Activated T-helper 2 cell treated with anti-CD3 and anti-CD28 coated beads, Interferon-gamma antibody, Interleukin-2, Interleukin-4, amounts not matched to agents 10 μg/mL and 5 μg/mL and 100 μg/mL, durations not matched to agents 14 hours and 24 hours and 36 hours (primary cell): ENCODE measurements at regions not wholly inside any gene's neighbourhood (a gene's known extent, or its start where the extent isn't known, plus 50 kb on each side); places are given as distances from the start of the nearest gene placed in this dataset.

ENCODE experiments used
- DNase-seq: peaks from one replicate; pipeline ENCODE4 v3.0.0; 2021; ENCODE audit warnings: low spot score
- H3K27ac Mint-ChIP-seq: one replicate; pipeline ENCODE4 v1.8.0; 2021; ENCODE audit warnings: mixed read lengths
- H3K27me3 Mint-ChIP-seq: one replicate; pipeline ENCODE4 v1.8.0; 2021; ENCODE audit warnings: low read depth, mixed read lengths
- H3K36me3 Mint-ChIP-seq: one replicate; pipeline ENCODE4 v1.8.0; 2021; ENCODE audit warnings: low read depth, mixed read lengths
- H3K4me1 Mint-ChIP-seq: one replicate; pipeline ENCODE4 v1.8.0; 2021; ENCODE audit warnings: low read depth, mixed read lengths
- H3K4me3 Mint-ChIP-seq: one replicate; pipeline ENCODE4 v1.8.0; 2021; ENCODE audit warnings: low read depth, mild to moderate bottlenecking, moderate library complexity, mixed read lengths
- H3K9me3 Mint-ChIP-seq: one replicate; pipeline ENCODE4 v1.8.0; 2021; ENCODE audit warnings: mixed read lengths
- intact Hi-C: fragments of 100-400 bp; cut with micrococcal nuclease; formaldehyde crosslinking; loops from one replicate; pipeline ENCODE4 v1.15.1; 2023

GRCh38 chr11:15585602-15586331, 471.0 kb downstream of the INSC start:
- Mint-ChIP-seq H3K36me3 (no peaks in the 10 kb centered on the region), H3K27me3 (no peaks in the 10 kb centered on the region), H3K27ac (no peak overlapping the region), H3K9me3 (no peaks in the 10 kb centered on the region), H3K4me3 (no peak overlapping the region), H3K4me1 (no peaks in the 10 kb centered on the region)
- DNase-seq: no peak
- intact Hi-C loops: no loop called here

- no peaks in the 10 kb centered on the region for H3K36me3 Mint-ChIP-seq
- H3K27ac Mint-ChIP-seq: no peak overlapping the region
- no peaks in the 10 kb centered on the region for H3K27me3 Mint-ChIP-seq
- no peaks in the 10 kb centered on the region for H3K9me3 Mint-ChIP-seq
- H3K4me1 Mint-ChIP-seq: no peaks in the 10 kb centered on the region
- H3K4me3 Mint-ChIP-seq: no peak overlapping the region
- DNase-seq: no peak
- intact Hi-C loops: no loop called here
Measured at GRCh38 chr11:15586741-15587473, 472.2 kb downstream of the INSC start.

DNA sequence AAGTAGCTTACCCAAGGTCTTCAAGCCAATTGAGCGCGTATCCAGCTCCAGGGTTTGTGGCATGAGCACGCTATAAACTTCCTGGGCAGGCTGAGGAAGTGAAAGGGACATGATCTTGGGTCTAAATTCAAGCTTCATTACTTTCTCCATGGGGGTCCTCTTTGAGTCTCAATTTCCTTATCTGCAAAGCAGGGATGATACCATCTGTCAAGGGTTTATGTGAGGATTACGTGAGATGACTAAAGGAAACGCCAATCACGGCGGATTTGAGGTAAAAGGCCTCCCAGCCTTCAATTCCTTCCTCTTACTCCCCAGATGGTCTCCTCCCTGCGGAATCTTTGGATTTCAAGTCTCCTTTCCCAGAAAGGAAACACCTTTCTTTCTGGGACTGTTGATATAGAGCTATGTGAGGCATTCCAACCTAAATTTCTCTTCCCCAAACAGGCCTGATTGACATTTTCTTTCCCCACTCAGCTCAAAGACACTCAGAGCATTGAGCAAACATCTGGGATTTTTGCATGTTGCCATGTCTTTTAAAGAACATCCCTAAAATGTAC, 474.4 kb downstream of the INSC start:
- no peaks in the 10 kb centered on the region for H3K27me3 Mint-ChIP-seq
- DNase-seq: no peak
- no peaks in the 10 kb centered on the region for H3K4me1 Mint-ChIP-seq
- intact Hi-C loops: no loop called here
- H3K27ac Mint-ChIP-seq: no peak overlapping the region
- no peaks in the 10 kb centered on the region for H3K36me3 Mint-ChIP-seq
- no peaks in the 10 kb centered on the region for H3K9me3 Mint-ChIP-seq
- no peak overlapping the region for H3K4me3 Mint-ChIP-seq

DNA sequence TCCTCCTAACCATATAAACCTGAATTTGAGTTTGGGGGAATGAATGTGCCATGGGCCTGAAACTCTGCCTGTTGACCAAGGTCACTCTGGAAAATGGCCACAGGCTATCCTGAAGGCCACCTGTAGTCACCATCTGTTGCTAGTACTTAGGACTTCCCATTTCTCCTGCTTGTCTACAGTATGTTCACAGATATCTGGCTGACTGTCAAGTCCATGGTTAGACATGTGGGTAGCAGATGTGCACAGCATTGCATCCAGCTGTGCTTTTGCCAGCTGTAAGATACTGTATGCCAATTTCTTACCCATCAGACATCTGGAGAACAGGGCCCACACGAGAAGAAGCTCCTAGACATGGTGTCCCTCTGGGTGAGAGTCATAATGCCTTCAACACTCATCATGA, 475.4 kb downstream of the INSC start:
- intact Hi-C loops: no loop called here
- Mint-ChIP-seq H3K27ac (no peak overlapping the region), H3K27me3 (no peaks in the 10 kb centered on the region), H3K9me3 (no peaks in the 10 kb centered on the region), H3K4me3 (no peak overlapping the region), H3K4me1 (no peaks in the 10 kb centered on the region), H3K36me3 (no peaks in the 10 kb centered on the region)
- no peak for DNase-seq

DNA sequence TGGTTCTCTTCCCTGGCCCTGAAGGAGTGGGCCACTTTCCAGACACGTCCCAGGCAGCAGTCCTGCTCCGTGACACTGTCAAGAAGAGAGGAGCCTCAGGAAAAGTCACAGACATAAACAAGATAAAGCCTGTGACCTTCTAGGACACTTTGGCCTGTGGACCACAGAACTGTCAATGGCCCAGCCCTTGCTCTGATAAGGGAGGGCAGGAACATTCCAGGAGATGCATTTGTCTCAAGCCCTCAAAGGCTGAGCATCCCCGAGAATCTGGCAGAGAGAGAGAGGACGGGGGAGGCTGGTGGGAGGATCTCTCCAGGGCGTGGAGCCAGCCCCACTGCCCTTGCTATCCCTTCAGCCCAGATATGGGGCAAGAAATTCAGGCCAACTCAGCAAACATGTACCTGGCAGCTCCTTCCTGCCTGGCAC, 476.4 kb downstream of the INSC start:
- no peak overlapping the region for H3K27ac Mint-ChIP-seq
- H3K27me3 Mint-ChIP-seq: no peaks in the 10 kb centered on the region
- no peaks in the 10 kb centered on the region for H3K36me3 Mint-ChIP-seq
- H3K4me3 Mint-ChIP-seq: no peak overlapping the region
- intact Hi-C loops: no loop called here
- H3K4me1 Mint-ChIP-seq: no peaks in the 10 kb centered on the region
- no peaks in the 10 kb centered on the region for H3K9me3 Mint-ChIP-seq
- DNase-seq: no peak

DNA sequence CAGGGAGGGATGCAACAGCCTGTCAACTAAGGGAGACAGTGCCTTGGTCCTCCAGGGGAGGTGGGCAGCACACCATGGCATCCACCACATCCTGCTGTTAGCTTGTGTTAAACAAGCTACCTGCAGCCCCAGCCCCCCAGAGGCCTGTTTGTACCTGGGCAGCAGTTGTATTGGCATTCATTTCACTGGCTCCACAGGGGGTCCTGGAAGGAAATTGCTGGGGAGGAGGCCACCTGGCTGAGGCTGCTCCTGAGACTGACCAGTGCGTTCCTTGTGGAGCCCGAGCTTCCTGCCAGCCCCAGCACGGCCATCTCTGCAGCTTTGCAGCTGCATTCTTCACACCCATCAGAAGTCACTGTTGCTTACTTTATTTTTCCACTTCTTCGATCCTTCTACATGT, 479.9 kb downstream of the INSC start:
- Mint-ChIP-seq H3K27ac (no peak overlapping the region), H3K27me3 (no peaks in the 10 kb centered on the region), H3K4me3 (no peak overlapping the region), H3K4me1 (no peaks in the 10 kb centered on the region), H3K36me3 (no peaks in the 10 kb centered on the region), H3K9me3 (no peaks in the 10 kb centered on the region)
- DNase-seq: no peak
- intact Hi-C loops: no loop called here

DNA sequence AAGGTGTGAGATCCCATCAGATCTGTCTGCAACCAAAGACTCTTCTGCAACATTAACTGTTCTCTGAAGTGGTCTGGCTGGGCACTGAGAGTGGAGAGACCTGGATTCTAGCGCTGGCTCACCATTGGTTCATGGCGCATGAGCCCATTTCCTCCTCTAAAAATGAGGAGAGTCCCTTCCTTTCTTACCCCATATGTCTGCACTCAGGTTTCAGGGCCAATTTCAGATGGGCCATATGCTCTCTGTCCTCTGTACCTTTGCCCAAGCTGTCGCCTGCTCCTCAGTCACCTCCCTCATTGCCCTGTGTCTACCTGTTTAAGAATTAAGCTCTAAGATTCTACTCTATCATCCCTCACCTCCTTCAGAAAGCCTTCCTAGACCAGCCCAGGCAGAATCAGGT, 484.7 kb downstream of the INSC start:
- no peak overlapping the region for H3K4me3 Mint-ChIP-seq
- no peaks in the 10 kb centered on the region for H3K36me3 Mint-ChIP-seq
- DNase-seq: no peak
- intact Hi-C loops: no loop called here
- H3K27ac Mint-ChIP-seq: no peak overlapping the region
- H3K27me3 Mint-ChIP-seq: no peaks in the 10 kb centered on the region
- H3K4me1 Mint-ChIP-seq: no peaks in the 10 kb centered on the region
- H3K9me3 Mint-ChIP-seq: no peaks in the 10 kb centered on the region

GRCh38 chr11:15602047-15602446, 487.3 kb downstream of the INSC start:
- intact Hi-C loops: no loop called here

GRCh38 chr11:15602785-15603567, 488.3 kb downstream of the INSC start:
- Mint-ChIP-seq H3K4me3 (no peak overlapping the region), H3K36me3 (no peaks in the 10 kb centered on the region), H3K27me3 (no peaks in the 10 kb centered on the region), H3K27ac (no peak overlapping the region), H3K4me1 (no peaks in the 10 kb centered on the region), H3K9me3 (no peaks in the 10 kb centered on the region)
- DNase-seq: no peak
- intact Hi-C loops: no loop called here

More at GRCh38 chr11:15602047-15602446, 487.3 kb downstream of the INSC start:
- H3K9me3 Mint-ChIP-seq: no peaks in the 10 kb centered on the region
- no peaks in the 10 kb centered on the region for H3K27me3 Mint-ChIP-seq
- no peaks in the 10 kb centered on the region for H3K36me3 Mint-ChIP-seq
- H3K4me1 Mint-ChIP-seq: no peaks in the 10 kb centered on the region
- no peak for DNase-seq
- no peak overlapping the region for H3K27ac Mint-ChIP-seq
- no peak overlapping the region for H3K4me3 Mint-ChIP-seq

GRCh38 chr11:15605094-15605493, 490.4 kb downstream of the INSC start:
- intact Hi-C loops: no loop called here
- H3K36me3 Mint-ChIP-seq: no peaks in the 10 kb centered on the region
- no peak overlapping the region for H3K27ac Mint-ChIP-seq
- DNase-seq: no peak
- no peaks in the 10 kb centered on the region for H3K4me1 Mint-ChIP-seq
- H3K4me3 Mint-ChIP-seq: no peak overlapping the region
- no peaks in the 10 kb centered on the region for H3K27me3 Mint-ChIP-seq
- H3K9me3 Mint-ChIP-seq: no peaks in the 10 kb centered on the region

- H3K4me1 Mint-ChIP-seq: no peaks in the 10 kb centered on the region
- H3K36me3 Mint-ChIP-seq: no peaks in the 10 kb centered on the region
- no peaks in the 10 kb centered on the region for H3K27me3 Mint-ChIP-seq
- no peak overlapping the region for H3K27ac Mint-ChIP-seq
- H3K4me3 Mint-ChIP-seq: no peak overlapping the region
- DNase-seq: no peak
- intact Hi-C loops: no loop called here
- H3K9me3 Mint-ChIP-seq: no peaks in the 10 kb centered on the region
Measured at GRCh38 chr11:15607361-15608036, 492.8 kb downstream of the INSC start.

DNA sequence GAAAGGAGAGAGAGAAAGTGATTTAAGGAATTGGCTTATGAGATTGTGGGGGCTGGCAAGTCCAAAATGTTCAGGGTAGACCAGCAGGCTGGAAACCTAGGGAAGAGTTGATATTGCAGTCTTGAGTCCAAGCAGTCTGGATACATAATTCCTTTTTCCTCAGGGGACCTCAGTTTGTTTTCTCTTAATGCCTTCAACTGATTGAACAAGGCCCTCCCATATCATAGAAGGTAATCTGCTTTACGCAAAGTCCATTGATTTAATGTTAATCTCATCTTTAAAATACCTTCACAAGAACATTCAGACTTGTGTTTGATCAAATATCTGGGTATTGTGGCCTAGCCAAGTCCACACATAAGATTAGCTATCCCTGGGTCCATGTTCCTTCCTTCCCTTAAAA, 494.7 kb downstream of the INSC start:
- no peaks in the 10 kb centered on the region for H3K4me1 Mint-ChIP-seq
- DNase-seq: no peak
- H3K4me3 Mint-ChIP-seq: no peak overlapping the region
- no peaks in the 10 kb centered on the region for H3K9me3 Mint-ChIP-seq
- no peaks in the 10 kb centered on the region for H3K36me3 Mint-ChIP-seq
- intact Hi-C loops: no loop called here
- H3K27ac Mint-ChIP-seq: no peak overlapping the region
- H3K27me3 Mint-ChIP-seq: no peaks in the 10 kb centered on the region
